Chondrocyte (in vitro differentiated cells): ENCODE measurements at regions not wholly inside any gene's neighbourhood (a gene's known extent, or its start where the extent isn't known, plus 50 kb on each side); places are given as distances from the start of the nearest gene placed in this dataset.

Experiments used
- DNase-seq: peaks from one replicate; pipeline ENCODE4 v3.0.0; 2021; ENCODE audit warnings: mixed read lengths, low spot score
- H3K27ac Mint-ChIP-seq: one replicate; pipeline ENCODE4 v1.8.0; 2021; ENCODE audit warnings: mild to moderate bottlenecking, moderate library complexity, mixed read lengths; ENCODE audit not compliant: unreplicated experiment
- H3K27me3 Mint-ChIP-seq: 2 replicates; pipeline ENCODE4 v1.8.0; 2021; ENCODE audit warnings: low read depth, mixed read lengths
- H3K36me3 Mint-ChIP-seq: 2 replicates; pipeline ENCODE4 v1.8.0; 2021; ENCODE audit warnings: low read depth, mixed read lengths
- H3K4me1 Mint-ChIP-seq: 2 replicates; pipeline ENCODE4 v1.8.0; 2021; ENCODE audit warnings: low read depth, mild to moderate bottlenecking, mixed read lengths
- H3K4me3 Mint-ChIP-seq: one replicate; pipeline ENCODE4 v1.8.0; 2021; ENCODE audit warnings: mild to moderate bottlenecking, moderate library complexity, mixed read lengths; ENCODE audit not compliant: unreplicated experiment
- H3K9me3 Mint-ChIP-seq: 2 replicates; pipeline ENCODE4 v1.8.0; 2021; ENCODE audit warnings: low read depth, mixed read lengths
- CTCF ChIP-seq: fragments of 200-600 bp; sonication (generic); IDR thresholded peaks from 2 replicates; pipeline ENCODE4 v1.5.0; 2021; ENCODE audit warnings: antibody characterized with exemption, mild to moderate bottlenecking, moderate library complexity

GRCh38 chr1:118821801-118822200 lies 166.3 kb downstream of the TBX15 start:
- Mint-ChIP-seq H3K27me3 (no peaks in the 10 kb centered on the region), H3K27ac (no peak overlapping the region), H3K36me3 (no peaks in the 10 kb centered on the region), H3K4me3 (no peak overlapping the region), H3K4me1 (peaks cover 13% of the 10 kb centered on the region), H3K9me3 (peaks cover 3% of the 10 kb centered on the region)
- DNase-seq = no peak
- TF ChIP-seq CTCF = no peak

GRCh38 chr1:118820864-118821263 lies 167.3 kb downstream of the TBX15 start:
- DNase-seq = no peak

GRCh38 chr1:118815909-118816308 lies 172.2 kb downstream of the TBX15 start:
- DNase-seq = no peak
- H3K27me3 Mint-ChIP-seq = no peaks in the 10 kb centered on the region
- no peak overlapping the region for H3K27ac Mint-ChIP-seq
- H3K4me3 Mint-ChIP-seq = no peak overlapping the region
- H3K36me3 Mint-ChIP-seq = no peaks in the 10 kb centered on the region
- H3K9me3 Mint-ChIP-seq = peaks cover 3% of the 10 kb centered on the region
- no peak for TF ChIP-seq CTCF
- peaks cover 7% of the 10 kb centered on the region for H3K4me1 Mint-ChIP-seq

More at GRCh38 chr1:118820864-118821263, 167.3 kb downstream of the TBX15 start:
- Mint-ChIP-seq H3K27ac (peak overlapping the region; percentile 32), H3K27me3 (no peaks in the 10 kb centered on the region), H3K4me1 (peaks cover 16% of the 10 kb centered on the region), H3K36me3 (no peaks in the 10 kb centered on the region), H3K4me3 (no peak overlapping the region), H3K9me3 (peaks cover 3% of the 10 kb centered on the region)
- TF ChIP-seq CTCF = no peak

GRCh38 chr1:118812555-118812954 lies 175.6 kb downstream of the TBX15 start:
- Mint-ChIP-seq H3K4me3 (no peak overlapping the region), H3K9me3 (no peaks in the 10 kb centered on the region), H3K4me1 (peaks cover 4% of the 10 kb centered on the region), H3K27me3 (no peaks in the 10 kb centered on the region), H3K27ac (no peak overlapping the region), H3K36me3 (no peaks in the 10 kb centered on the region)
- no peak for TF ChIP-seq CTCF
- no peak for DNase-seq

DNA sequence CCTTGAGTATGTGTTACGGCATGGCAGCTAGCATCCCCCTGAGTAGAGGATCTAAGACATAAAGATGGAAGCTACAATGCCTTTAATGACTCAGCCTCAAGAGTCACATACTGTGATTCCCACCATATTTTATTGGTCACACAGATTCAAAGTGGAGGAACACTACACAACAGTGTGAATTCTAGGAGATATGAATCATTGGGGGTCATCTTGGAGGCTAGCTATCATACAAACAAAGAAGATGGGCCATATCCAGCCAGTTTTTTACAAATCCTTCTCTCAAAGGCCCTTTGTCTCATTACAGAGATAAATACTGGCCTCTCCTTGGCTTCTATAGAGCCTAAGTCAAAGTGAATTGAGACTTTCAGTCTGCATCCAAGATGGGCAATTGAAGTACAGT lies 177.0 kb downstream of the TBX15 start:
- Mint-ChIP-seq H3K9me3 (no peaks in the 10 kb centered on the region), H3K36me3 (no peaks in the 10 kb centered on the region), H3K27me3 (no peaks in the 10 kb centered on the region), H3K4me1 (peaks cover 4% of the 10 kb centered on the region), H3K27ac (no peak overlapping the region), H3K4me3 (no peak overlapping the region)
- no peak for DNase-seq
- no peak for TF ChIP-seq CTCF
